ENCODE measurements at regions not wholly inside any gene's neighbourhood (a gene's known extent, or its start where the extent isn't known, plus 50 kb on each side); places are given as distances from the start of the nearest gene placed in this dataset.
A peak's percentile ranks its signal among the peaks of the same experiment; 100 is the strongest.

DNA sequence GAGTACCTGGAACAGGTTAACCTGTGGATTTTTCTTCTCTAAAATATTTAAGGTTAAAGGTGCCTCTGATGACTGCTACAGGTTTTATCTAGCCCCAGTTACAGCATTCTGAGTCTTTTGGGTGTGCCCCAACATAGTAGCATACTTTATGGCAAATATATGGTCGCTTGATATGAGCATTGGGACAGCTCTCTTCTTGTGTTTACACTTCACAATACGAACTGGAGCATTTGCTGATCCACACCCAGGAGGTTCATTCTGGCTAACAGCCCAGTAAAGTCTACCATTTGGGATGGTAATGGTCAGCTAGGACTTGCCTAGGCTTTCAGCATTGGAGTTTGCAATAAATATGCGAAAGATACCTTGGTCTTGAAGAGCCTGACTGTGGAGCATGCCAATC, 101.3 kb downstream of the DISP1 start:
- H3F3A ChIP-seq (ENCODE audit: insufficient read depth, low read depth) = peaks cover 7% of the 10 kb centered on the region; the same call in 1 of the 2 replicates
- peaks cover 25% of the 10 kb centered on the region for H3K4me1 ChIP-seq (replicated peaks; ENCODE audit: insufficient read depth)
- TF ChIP-seq, protein P1, sequence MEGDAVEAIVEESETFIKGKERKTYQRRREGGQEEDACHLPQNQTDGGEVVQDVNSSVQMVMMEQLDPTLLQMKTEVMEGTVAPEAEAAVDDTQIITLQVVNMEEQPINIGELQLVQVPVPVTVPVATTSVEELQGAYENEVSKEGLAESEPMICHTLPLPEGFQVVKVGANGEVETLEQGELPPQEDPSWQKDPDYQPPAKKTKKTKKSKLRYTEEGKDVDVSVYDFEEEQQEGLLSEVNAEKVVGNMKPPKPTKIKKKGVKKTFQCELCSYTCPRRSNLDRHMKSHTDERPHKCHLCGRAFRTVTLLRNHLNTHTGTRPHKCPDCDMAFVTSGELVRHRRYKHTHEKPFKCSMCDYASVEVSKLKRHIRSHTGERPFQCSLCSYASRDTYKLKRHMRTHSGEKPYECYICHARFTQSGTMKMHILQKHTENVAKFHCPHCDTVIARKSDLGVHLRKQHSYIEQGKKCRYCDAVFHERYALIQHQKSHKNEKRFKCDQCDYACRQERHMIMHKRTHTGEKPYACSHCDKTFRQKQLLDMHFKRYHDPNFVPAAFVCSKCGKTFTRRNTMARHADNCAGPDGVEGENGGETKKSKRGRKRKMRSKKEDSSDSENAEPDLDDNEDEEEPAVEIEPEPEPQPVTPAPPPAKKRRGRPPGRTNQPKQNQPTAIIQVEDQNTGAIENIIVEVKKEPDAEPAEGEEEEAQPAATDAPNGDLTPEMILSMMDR (conservative IDR thresholded peaks at IDR 0.05) = no peak
- no peak for TF ChIP-seq EZH2 (IDR thresholded peaks at IDR 0.05; ENCODE audit: low read depth)
- no peak for DNase-seq
- POLR2A ChIA-PET (ENCODE audit: unreplicated experiment) = no interaction called here
- H3K9me2 ChIP-seq (ENCODE audit: insufficient read depth) = no peaks in the 10 kb centered on the region
- H4K20me1 ChIP-seq (ENCODE audit: insufficient read depth) = no peaks in the 10 kb centered on the region
- peaks cover 11% of the 10 kb centered on the region; the same call in 1 of the 2 replicates for H3K9me3 ChIP-seq (ENCODE audit: insufficient read depth, low read depth)
- H2AFZ ChIP-seq = no peak overlapping the region
- H3K79me2 ChIP-seq (ENCODE audit: low read depth) = no peaks in the 10 kb centered on the region
- H3K4me3 ChIP-seq = no peak overlapping the region
- 0 out of 2 replicates have a peak overlapping the region, but pooled peaks have one; percentile 3 for H3K27ac ChIP-seq
- H3K27me3 ChIP-seq (ENCODE audit: insufficient read depth, low read depth) = no peaks in the 10 kb centered on the region
- no peaks in the 10 kb centered on the region for H3K36me3 ChIP-seq (ENCODE audit: low read depth)
- CTCF ChIA-PET = no interaction called here
- intact Hi-C loops (cut with micrococcal nuclease; ENCODE audit: unreplicated experiment) = no loop called here
- H3K4me2 ChIP-seq = no peak overlapping the region
- no TSS peak for BruUV-seq (replicated peaks)

DNA sequence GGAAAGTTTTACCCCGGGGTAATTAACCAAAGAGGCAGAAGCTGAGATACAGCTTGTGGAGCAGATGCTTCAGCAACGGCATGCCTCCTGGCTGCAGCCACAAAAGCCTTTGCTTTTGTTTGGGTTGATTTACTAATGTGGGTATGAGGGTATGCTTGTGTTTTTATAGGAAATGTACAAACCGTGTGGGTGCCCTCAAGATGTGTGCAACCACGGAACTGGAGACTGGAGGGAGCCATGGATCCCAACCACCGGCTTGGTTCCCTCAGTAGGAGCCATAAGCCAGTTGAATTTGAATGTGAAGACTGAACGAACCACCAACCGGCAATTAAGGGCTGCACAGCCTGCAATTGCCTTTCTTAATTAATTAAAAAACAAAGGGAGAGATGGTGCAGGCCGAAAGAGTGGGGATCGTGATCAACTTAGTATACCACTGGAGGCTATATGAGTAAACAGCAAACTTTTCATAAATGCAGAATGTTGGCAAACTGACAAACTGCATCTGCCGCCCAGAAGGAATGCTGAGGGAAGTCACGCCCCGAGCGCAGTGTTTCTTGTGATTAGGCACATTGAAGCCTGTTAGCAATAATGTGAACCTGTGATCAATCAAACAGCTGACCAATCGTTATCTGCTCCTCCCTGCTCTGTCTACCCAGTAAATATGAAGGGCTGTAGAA, 104.1 kb downstream of the DISP1 start:
- no TSS peak for BruUV-seq (replicated peaks)
- Histone ChIP-seq H2AFZ (no peak overlapping the region), H3K9me3 (ENCODE audit: insufficient read depth, low read depth) (peaks cover 11% of the 10 kb centered on the region; the same call in 1 of the 2 replicates), H3K79me2 (ENCODE audit: low read depth) (no peaks in the 10 kb centered on the region), H3K27me3 (ENCODE audit: insufficient read depth, low read depth) (no peaks in the 10 kb centered on the region), H3K27ac (no peak overlapping the region), H3F3A (ENCODE audit: insufficient read depth, low read depth) (peaks cover 7% of the 10 kb centered on the region; the same call in 1 of the 2 replicates), H3K4me1 (replicated peaks; ENCODE audit: insufficient read depth) (peaks cover 25% of the 10 kb centered on the region), H3K36me3 (ENCODE audit: low read depth) (no peaks in the 10 kb centered on the region), H3K4me3 (no peak overlapping the region), H4K20me1 (ENCODE audit: insufficient read depth) (no peaks in the 10 kb centered on the region; the same call in 1 of the 2 replicates), H3K4me2 (no peak overlapping the region), H3K9me2 (ENCODE audit: insufficient read depth) (0 out of 2 replicates have a peak, but pooled peaks cover 4% of the 10 kb centered on the region)
- ChIA-PET POLR2A (ENCODE audit: unreplicated experiment) (no interaction called here), CTCF (no interaction called here)
- intact Hi-C loops (cut with micrococcal nuclease; ENCODE audit: unreplicated experiment) = no loop called here
- no peak for DNase-seq
- TF ChIP-seq, protein P1 (conservative IDR thresholded peaks at IDR 0.05) = no peak
- TF ChIP-seq EZH2 (IDR thresholded peaks at IDR 0.05; ENCODE audit: low read depth) = no peak

DNA sequence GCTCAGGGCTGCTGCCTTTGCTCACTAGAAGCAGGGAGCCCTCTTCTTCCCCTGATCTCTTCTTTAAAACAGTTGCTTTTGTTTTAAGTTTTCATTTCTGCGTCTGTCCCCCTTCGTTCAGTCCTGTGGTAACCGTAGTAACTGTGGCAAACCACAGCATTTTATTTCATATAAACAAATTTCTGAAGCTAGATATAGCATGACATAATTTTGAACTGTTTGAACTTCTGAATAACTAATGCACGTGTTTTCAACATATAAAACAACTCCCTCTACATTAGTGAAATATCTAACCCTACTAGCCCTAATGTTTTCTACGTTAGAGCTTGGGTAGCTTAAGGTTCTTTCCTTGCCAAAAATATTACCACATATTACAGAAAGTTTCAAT, 104.6 kb downstream of the DISP1 start:
- H3K79me2 ChIP-seq (ENCODE audit: low read depth) = no peaks in the 10 kb centered on the region
- H3K27me3 ChIP-seq (ENCODE audit: insufficient read depth, low read depth) = no peaks in the 10 kb centered on the region
- H3K4me2 ChIP-seq = no peak overlapping the region
- H3K36me3 ChIP-seq (ENCODE audit: low read depth) = no peaks in the 10 kb centered on the region
- intact Hi-C loops (cut with micrococcal nuclease; ENCODE audit: unreplicated experiment) = no loop called here
- H2AFZ ChIP-seq = no peak overlapping the region
- no peak for DNase-seq
- H3F3A ChIP-seq (ENCODE audit: insufficient read depth, low read depth) = peaks cover 6% of the 10 kb centered on the region; the same call in 1 of the 2 replicates
- POLR2A ChIA-PET (ENCODE audit: unreplicated experiment) = interaction anchor here (0.6 kb wide), 1 partner anchor 31 kb away, joined by 4 read pairs; no protein-coding TSS in a partner anchor
- no peak overlapping the region for H3K27ac ChIP-seq
- 0 out of 2 replicates have a peak, but pooled peaks cover 4% of the 10 kb centered on the region for H3K9me2 ChIP-seq (ENCODE audit: insufficient read depth)
- TF ChIP-seq, protein P1 (conservative IDR thresholded peaks at IDR 0.05) = no peak
- no peak for TF ChIP-seq EZH2 (IDR thresholded peaks at IDR 0.05; ENCODE audit: low read depth)
- H4K20me1 ChIP-seq (ENCODE audit: insufficient read depth) = no peaks in the 10 kb centered on the region; the same call in 1 of the 2 replicates
- CTCF ChIA-PET = no interaction called here
- H3K4me1 ChIP-seq (replicated peaks; ENCODE audit: insufficient read depth) = peaks cover 22% of the 10 kb centered on the region
- no TSS peak for BruUV-seq (replicated peaks)
- H3K9me3 ChIP-seq (ENCODE audit: insufficient read depth, low read depth) = peaks cover 11% of the 10 kb centered on the region; the same call in 1 of the 2 replicates
- no peak overlapping the region for H3K4me3 ChIP-seq

Measured in PC-9 (cell line).